Fibroblast of lung (primary cell): ENCODE measurements at regions not wholly inside any gene's neighbourhood (a gene's known extent, or its start where the extent isn't known, plus 50 kb on each side); places are given as distances from the start of the nearest gene placed in this dataset.

ENCODE experiments used
- EZH2 ChIP-seq: IDR thresholded peaks from 2 replicates; pipeline ENCODE4 v1.5.1; 2012; ENCODE audit warnings: low read length, control low read depth, mild to moderate bottlenecking; ENCODE audit errors: missing control alignments
- TF ChIP-seq, protein P1 (sequence below), 2 donors: IDR thresholded peaks in 1 of 2; conservative IDR thresholded peaks in 1 of 2; 1 replicate in 1 of 2; 2 replicates in 1 of 2; pipeline ENCODE4 v1.5.1; 2011 to 2012; ENCODE audit warnings: low read length in 2 of 2, control low read depth in 1 of 2, inconsistent platforms in 1 of 2, low read depth in 1 of 2, mild to moderate bottlenecking in 1 of 2

DNA sequence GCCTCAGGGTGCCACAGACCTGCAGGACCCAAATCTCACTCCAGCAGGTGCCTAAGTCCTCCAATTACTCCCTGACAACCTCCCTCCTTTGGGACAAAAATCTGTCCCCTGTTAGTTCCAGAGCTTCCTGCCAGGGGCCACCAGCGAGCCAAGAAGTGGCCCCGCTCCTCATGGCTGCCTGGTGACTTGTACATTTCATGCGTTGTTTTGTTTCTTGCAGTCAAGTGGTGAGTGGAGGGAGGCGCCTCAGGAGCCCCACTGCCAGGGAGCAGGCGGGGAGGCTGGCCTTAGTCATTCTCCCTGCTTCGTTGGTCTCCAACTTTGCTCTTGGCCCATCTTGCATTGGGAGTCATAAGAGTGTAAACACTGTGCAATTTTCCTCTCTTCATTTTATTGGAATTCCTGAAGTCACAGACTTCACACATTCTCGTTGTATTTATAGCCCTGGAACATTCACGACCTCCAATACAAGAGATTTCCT lies 81.3 kb downstream of the KCNF1 start:
- no peak for TF ChIP-seq EZH2
- TF ChIP-seq, protein P1, sequence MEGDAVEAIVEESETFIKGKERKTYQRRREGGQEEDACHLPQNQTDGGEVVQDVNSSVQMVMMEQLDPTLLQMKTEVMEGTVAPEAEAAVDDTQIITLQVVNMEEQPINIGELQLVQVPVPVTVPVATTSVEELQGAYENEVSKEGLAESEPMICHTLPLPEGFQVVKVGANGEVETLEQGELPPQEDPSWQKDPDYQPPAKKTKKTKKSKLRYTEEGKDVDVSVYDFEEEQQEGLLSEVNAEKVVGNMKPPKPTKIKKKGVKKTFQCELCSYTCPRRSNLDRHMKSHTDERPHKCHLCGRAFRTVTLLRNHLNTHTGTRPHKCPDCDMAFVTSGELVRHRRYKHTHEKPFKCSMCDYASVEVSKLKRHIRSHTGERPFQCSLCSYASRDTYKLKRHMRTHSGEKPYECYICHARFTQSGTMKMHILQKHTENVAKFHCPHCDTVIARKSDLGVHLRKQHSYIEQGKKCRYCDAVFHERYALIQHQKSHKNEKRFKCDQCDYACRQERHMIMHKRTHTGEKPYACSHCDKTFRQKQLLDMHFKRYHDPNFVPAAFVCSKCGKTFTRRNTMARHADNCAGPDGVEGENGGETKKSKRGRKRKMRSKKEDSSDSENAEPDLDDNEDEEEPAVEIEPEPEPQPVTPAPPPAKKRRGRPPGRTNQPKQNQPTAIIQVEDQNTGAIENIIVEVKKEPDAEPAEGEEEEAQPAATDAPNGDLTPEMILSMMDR (conservative IDR thresholded peaks at IDR 0.05 in 1 of 2, IDR thresholded peaks at IDR 0.05 in 1 of 2; ENCODE audit: low read depth in 1 of 2, low read length in 2 of 2) = no peak
